AG20443 (cell line): ENCODE measurements at regions not wholly inside any gene's neighbourhood (a gene's known extent, or its start where the extent isn't known, plus 50 kb on each side); places are given as distances from the start of the nearest gene placed in this dataset.
"Not testable (repeated sequence)": the region's sequence is repeated elsewhere in the genome, so short reads cannot be mapped to it uniquely, and the experiment has no call there.

Experiments
- DNase-seq: peaks from one replicate; pipeline ENCODE4 v3.0.0; 2012; ENCODE audit warnings: low spot score, mixed read lengths

GRCh38 chr1:193438771-193439170 is 252.4 kb upstream of the B3GALT2 start:
- DNase-seq, result no peak

- DNase-seq, result no peak
Observed at GRCh38 chr1:193438312-193438711, 251.9 kb upstream of the B3GALT2 start.

GRCh38 chr1:193437785-193438184 is 251.4 kb upstream of the B3GALT2 start:
- DNase-seq, result no peak

- DNase-seq, result not testable (repeated sequence)
Observed at GRCh38 chr1:193437333-193437732, 250.9 kb upstream of the B3GALT2 start.

GRCh38 chr1:193435781-193436180 is 249.4 kb upstream of the B3GALT2 start:
- no peak for DNase-seq

GRCh38 chr1:193434319-193434718 is 247.9 kb upstream of the B3GALT2 start:
- peak; percentile 10 for DNase-seq

- no peak for DNase-seq
Observed at GRCh38 chr1:193433599-193433998, 247.2 kb upstream of the B3GALT2 start.

- no peak for DNase-seq
Observed at GRCh38 chr1:193432979-193433587, 246.7 kb upstream of the B3GALT2 start.

- no peak for DNase-seq
Observed at GRCh38 chr1:193431265-193431977, 245.0 kb upstream of the B3GALT2 start.

- DNase-seq, result no peak
Observed at GRCh38 chr1:193427524-193427923, 241.1 kb upstream of the B3GALT2 start.

GRCh38 chr1:193426061-193426460 is 239.6 kb upstream of the B3GALT2 start:
- no peak for DNase-seq

- DNase-seq, result no peak
Observed at GRCh38 chr1:193421487-193421886, 235.1 kb upstream of the B3GALT2 start.

GRCh38 chr1:193419295-193419694 is 232.9 kb upstream of the B3GALT2 start:
- no peak for DNase-seq

- DNase-seq, result no peak
Observed at GRCh38 chr1:193418745-193419058, 232.3 kb upstream of the B3GALT2 start.

- DNase-seq, result peak; percentile 18
Observed at GRCh38 chr1:193417945-193418744, 231.7 kb upstream of the B3GALT2 start.

- no peak for DNase-seq
Observed at GRCh38 chr1:193417403-193417802, 231.0 kb upstream of the B3GALT2 start.

GRCh38 chr1:193416226-193417024 is 230.0 kb upstream of the B3GALT2 start:
- DNase-seq, result no peak

GRCh38 chr1:193415256-193415655 is 228.8 kb upstream of the B3GALT2 start:
- DNase-seq, result no peak

GRCh38 chr1:193413376-193413775 is 227.0 kb upstream of the B3GALT2 start:
- no peak for DNase-seq

- no peak for DNase-seq
Observed at GRCh38 chr1:193412748-193413147, 226.3 kb upstream of the B3GALT2 start.

- DNase-seq, result no peak
Observed at GRCh38 chr1:193411714-193412113, 225.3 kb upstream of the B3GALT2 start.

- no peak for DNase-seq
Observed at GRCh38 chr1:193411215-193411614, 224.8 kb upstream of the B3GALT2 start.
